OCI-LY7 (cell line): ENCODE measurements at regions not wholly inside any gene's neighbourhood (a gene's known extent, or its start where the extent isn't known, plus 50 kb on each side); places are given as distances from the start of the nearest gene placed in this dataset.

Experiments used
- BruUV-seq: library from RNA; stranded (reverse); fragments of 400-500 nt; replicated peaks from 2 replicates; lab custom pipeline; 2021; lab: Mats Ljungman, UMichigan
- CTCF ChIA-PET: fragments of 300-600 bp; sonication (Branson Sonifier 250); formaldehyde crosslinking; loops from one replicate; lab custom pipeline; 2022; ENCODE audit warnings: antibody characterized with exemption; ENCODE audit not compliant: unreplicated experiment; lab: Charles Lee
- POLR2A ChIA-PET: fragments of 300-600 bp; sonication (Branson Sonifier 250); formaldehyde crosslinking; loops from one replicate; lab custom pipeline; 2022; ENCODE audit warnings: antibody characterized with exemption; lab: Charles Lee
- DNase-seq: peaks from one replicate; pipeline ENCODE4 v3.0.0-alpha.2; 2015; ENCODE audit warnings: low spot score
- H2AFZ ChIP-seq: fragments of 200-600 bp; sonication (generic), shearing (Covaris generic); 2 replicates; pipeline ENCODE4 v1.6.1; 2014; ENCODE audit warnings: mild to moderate bottlenecking, antibody characterized with exemption, low read length, moderate library complexity
- H3K27ac ChIP-seq: fragments of 200-600 bp; sonication (generic); 2 replicates; pipeline ENCODE4 v1.5.1; 2014; ENCODE audit warnings: mixed run types, low read depth, mild to moderate bottlenecking, moderate library complexity, low read length, inconsistent platforms; ENCODE audit not compliant: poor library complexity, severe bottlenecking
- H3K36me3 ChIP-seq: fragments of 200-600 bp; sonication (generic); 2 replicates; pipeline ENCODE4 v1.6.1; 2014; ENCODE audit warnings: mild to moderate bottlenecking, antibody characterized with exemption, low read length, moderate library complexity, mixed read lengths; ENCODE audit not compliant: insufficient read depth
- H3K4me1 ChIP-seq: fragments of 200-600 bp; sonication (generic); 2 replicates; pipeline ENCODE4 v1.5.1; 2014; ENCODE audit warnings: mild to moderate bottlenecking, low read length; ENCODE audit not compliant: insufficient read depth, poor library complexity, severe bottlenecking
- H3K4me2 ChIP-seq: fragments of 200-600 bp; sonication (generic); 2 replicates; pipeline ENCODE4 v1.6.1; 2014; ENCODE audit warnings: mild to moderate bottlenecking, low read length
- H3K4me3 ChIP-seq: fragments of 200-600 bp; sonication (generic); 2 replicates; pipeline ENCODE4 v1.5.1; 2014; ENCODE audit warnings: mild to moderate bottlenecking, low read depth, low read length; ENCODE audit not compliant: poor library complexity, severe bottlenecking
- H3K79me2 ChIP-seq: fragments of 200-600 bp; sonication (generic); 2 replicates; pipeline ENCODE4 v1.6.1; 2016; ENCODE audit warnings: low read depth, mild to moderate bottlenecking, low read length, moderate library complexity, mixed read lengths; ENCODE audit not compliant: insufficient read depth
- H3K9me2 ChIP-seq: fragments of 200-600 bp; sonication (generic); 2 replicates; pipeline ENCODE4 v1.6.1; 2016; ENCODE audit warnings: mild to moderate bottlenecking, low read length, mixed read lengths; ENCODE audit not compliant: insufficient read depth
- H3K9me3 ChIP-seq: fragments of 200-600 bp; sonication (generic); 2 replicates; pipeline ENCODE4 v1.6.1; 2014; ENCODE audit warnings: mild to moderate bottlenecking, mixed run types, low read length, mixed read lengths
- H4K20me1 ChIP-seq: fragments of 200-600 bp; sonication (generic); 2 replicates; pipeline ENCODE4 v1.6.1; 2014; ENCODE audit warnings: mild to moderate bottlenecking, antibody characterized with exemption, low read length, moderate library complexity, mixed read lengths; ENCODE audit not compliant: insufficient read depth
- CTCF ChIP-seq: fragments of 200-600 bp; sonication (generic); conservative IDR thresholded peaks from 2 replicates; pipeline ENCODE4 v1.5.1; 2014; ENCODE audit warnings: mild to moderate bottlenecking, antibody characterized with exemption, low read length, moderate library complexity, mixed read lengths
- EZH2phosphoT487 ChIP-seq: fragments of 200-600 bp; sonication (generic); IDR thresholded peaks from 2 replicates; pipeline ENCODE4 v1.6.1; 2018; ENCODE audit warnings: low read depth, borderline replicate concordance, mild to moderate bottlenecking, mixed run types, antibody characterized with exemption, low read length, moderate library complexity, mixed read lengths
- intact Hi-C: fragments of 100-400 bp; cut with micrococcal nuclease; formaldehyde crosslinking; loops from one replicate; pipeline ENCODE4 v1.10.0; 2022; ENCODE audit not compliant: unreplicated experiment

- H3K79me2 ChIP-seq: no peaks in the 10 kb centered on the region
These were observed 622.5 kb upstream of the NR5A2 start for GRCh38 chr1:199404976-199405375.

GRCh38 chr1:199405634-199406196 lies 621.8 kb upstream of the NR5A2 start:
- CTCF ChIA-PET: no interaction called here
- Histone ChIP-seq H3K4me3 (no peak overlapping the region), H3K9me2 (no peaks in the 10 kb centered on the region), H3K9me3 (no peaks in the 10 kb centered on the region), H2AFZ (no peak overlapping the region), H3K79me2 (no peaks in the 10 kb centered on the region), H3K27ac (no peak overlapping the region), H3K4me1 (no peaks in the 10 kb centered on the region), H4K20me1 (no peaks in the 10 kb centered on the region), H3K36me3 (no peaks in the 10 kb centered on the region), H3K4me2 (no peak overlapping the region)
- intact Hi-C loops: no loop called here
- TF ChIP-seq EZH2phosphoT487 (no peak), CTCF (no peak)
- POLR2A ChIA-PET: interaction anchor here (0.6 kb wide), 1 partner anchor 287 kb away, joined by 5 read pairs; no protein-coding TSS in a partner anchor
- no peak for DNase-seq
- no TSS peak for BruUV-seq

More at GRCh38 chr1:199404976-199405375, 622.5 kb upstream of the NR5A2 start:
- ChIA-PET CTCF (no interaction called here), POLR2A (no interaction called here)
- no peak for DNase-seq
- H2AFZ ChIP-seq: no peak overlapping the region
- no peak overlapping the region for H3K4me3 ChIP-seq
- H3K9me2 ChIP-seq: no peaks in the 10 kb centered on the region
- no peak overlapping the region for H3K27ac ChIP-seq
- H3K4me1 ChIP-seq: no peaks in the 10 kb centered on the region
- BruUV-seq: no TSS peak
- no peaks in the 10 kb centered on the region for H4K20me1 ChIP-seq
- H3K9me3 ChIP-seq: no peaks in the 10 kb centered on the region
- H3K36me3 ChIP-seq: no peaks in the 10 kb centered on the region
- intact Hi-C loops: no loop called here
- TF ChIP-seq EZH2phosphoT487: no peak
- no peak for TF ChIP-seq CTCF
- H3K4me2 ChIP-seq: no peak overlapping the region

GRCh38 chr1:199410462-199410861 lies 617.0 kb upstream of the NR5A2 start:
- H3K4me2 ChIP-seq: no peak overlapping the region
- no peak overlapping the region for H3K4me3 ChIP-seq
- POLR2A ChIA-PET: no interaction called here
- H2AFZ ChIP-seq: no peak overlapping the region
- H3K9me3 ChIP-seq: no peaks in the 10 kb centered on the region
- BruUV-seq: no TSS peak
- TF ChIP-seq CTCF (no peak), EZH2phosphoT487 (no peak)
- intact Hi-C loops: no loop called here
- no peaks in the 10 kb centered on the region for H3K36me3 ChIP-seq
- no peaks in the 10 kb centered on the region for H3K9me2 ChIP-seq
- no peaks in the 10 kb centered on the region for H3K4me1 ChIP-seq
- no peak overlapping the region for H3K27ac ChIP-seq
- DNase-seq: no peak
- H3K79me2 ChIP-seq: no peaks in the 10 kb centered on the region
- CTCF ChIA-PET: no interaction called here
- H4K20me1 ChIP-seq: no peaks in the 10 kb centered on the region
